NCI-H82 (cell line): ENCODE measurements at regions not wholly inside any gene's neighbourhood (a gene's known extent, or its start where the extent isn't known, plus 50 kb on each side); places are given as distances from the start of the nearest gene placed in this dataset.
"Not testable (repeated sequence)": the region's sequence is repeated elsewhere in the genome, so short reads cannot be mapped to it uniquely, and the experiment has no call there.

Experiments used
- DNase-seq: peaks from one replicate; lab custom pipeline; 2025; lab: John Stamatoyannopoulos, UW

DNA sequence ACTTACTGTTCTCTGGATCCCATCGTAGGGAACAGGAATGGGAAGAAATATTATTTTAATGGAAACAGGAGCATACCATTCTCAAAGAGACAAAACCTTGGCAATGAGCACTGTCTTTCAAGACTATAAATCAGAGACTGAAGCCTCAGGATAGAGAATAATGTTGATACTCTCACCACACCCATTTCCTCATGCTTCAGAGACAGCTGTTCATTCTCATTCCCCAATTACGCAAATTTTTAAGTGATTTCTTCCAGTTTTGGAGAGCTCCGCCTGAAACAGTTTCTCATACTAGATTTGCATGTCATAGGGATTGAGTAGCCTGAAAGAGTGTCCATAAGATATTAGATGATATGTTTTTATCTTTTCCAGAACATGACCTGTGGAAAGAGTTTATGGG, 290.5 kb upstream of the RASA1 start:
- DNase-seq = no peak

DNA sequence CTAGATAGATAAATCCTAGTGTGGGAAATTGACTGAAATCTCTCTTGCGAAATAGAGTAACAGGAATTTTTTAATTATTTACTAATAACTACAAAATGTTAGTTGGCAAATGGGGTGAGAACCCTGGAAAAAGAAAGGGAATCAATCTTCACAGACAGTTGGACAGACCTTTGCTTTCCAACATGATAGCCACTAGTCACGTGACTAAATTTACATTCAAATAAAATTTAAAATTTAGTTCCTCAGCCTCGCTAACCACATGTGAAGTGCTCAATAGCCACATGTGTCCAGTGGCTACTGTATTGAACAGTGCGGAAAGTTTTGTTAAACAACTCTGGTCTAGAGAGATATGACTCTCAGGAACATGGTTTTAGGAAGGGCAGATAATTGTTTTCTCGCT, 289.9 kb upstream of the RASA1 start:
- no peak for DNase-seq

DNA sequence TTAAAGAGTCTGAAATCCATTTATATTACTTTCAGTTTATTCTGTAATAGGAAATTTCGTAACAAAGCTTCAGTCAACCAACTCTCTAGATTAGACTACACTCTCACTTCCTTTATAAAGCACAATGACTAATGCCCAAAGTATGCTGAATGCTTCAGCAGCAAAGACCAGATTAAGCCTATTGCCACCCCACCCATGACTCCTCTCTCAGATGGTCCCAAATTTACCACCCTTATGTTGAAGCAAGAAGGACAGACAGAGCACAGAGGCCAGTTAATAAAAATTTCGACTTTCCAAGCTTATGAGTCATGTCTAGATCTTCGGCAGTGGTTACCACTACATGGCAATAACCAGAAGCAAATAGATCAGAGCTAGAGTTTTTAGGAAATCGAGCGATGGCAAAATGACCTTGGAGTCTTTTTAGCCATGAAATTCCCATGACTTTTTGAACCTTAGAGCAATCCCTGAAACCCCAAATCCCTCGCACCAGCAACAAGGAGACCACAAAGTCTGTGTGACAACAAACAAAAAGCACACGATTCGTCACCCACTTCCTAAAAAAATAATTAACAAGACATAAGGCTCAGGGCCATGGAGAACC, 287.8 kb upstream of the RASA1 start:
- no peak for DNase-seq

DNA sequence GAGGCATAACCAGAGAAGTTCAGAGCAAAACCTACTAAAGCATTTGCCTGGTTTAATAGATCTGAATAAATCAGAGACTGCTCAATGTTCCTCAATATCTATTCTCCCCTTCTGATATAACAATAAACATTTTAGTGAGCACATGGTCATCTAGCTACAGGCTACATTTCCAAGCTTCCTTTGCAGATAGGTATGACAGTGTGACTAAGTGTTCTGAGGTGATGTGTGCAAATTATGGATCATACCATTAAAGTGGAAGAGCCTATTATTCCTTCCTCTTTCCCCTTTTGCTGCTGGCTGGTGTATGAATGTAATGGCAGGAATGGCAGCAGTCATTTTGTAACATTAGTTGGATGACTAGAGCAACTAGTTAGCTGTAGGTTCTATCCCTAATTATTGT, 285.8 kb upstream of the RASA1 start:
- no peak for DNase-seq

DNA sequence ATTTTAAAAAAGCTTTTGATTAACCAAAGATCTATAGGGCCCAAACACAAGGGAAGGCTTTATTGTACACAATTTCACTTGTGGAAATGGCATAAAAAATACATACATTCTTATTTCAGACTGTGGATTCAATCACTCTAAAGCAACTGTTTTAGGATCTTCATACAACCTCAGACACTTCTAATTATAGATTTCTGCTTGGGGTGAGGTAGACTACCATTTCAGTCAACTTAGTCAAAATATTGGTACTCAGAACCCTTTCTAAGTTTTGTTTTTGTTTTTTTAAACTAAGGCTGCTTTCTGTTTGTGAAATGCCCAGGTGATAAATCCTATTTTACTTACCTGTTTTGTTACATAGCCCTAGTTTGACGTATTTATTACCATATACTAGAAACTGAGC, 284.5 kb upstream of the RASA1 start:
- DNase-seq = no peak

DNA sequence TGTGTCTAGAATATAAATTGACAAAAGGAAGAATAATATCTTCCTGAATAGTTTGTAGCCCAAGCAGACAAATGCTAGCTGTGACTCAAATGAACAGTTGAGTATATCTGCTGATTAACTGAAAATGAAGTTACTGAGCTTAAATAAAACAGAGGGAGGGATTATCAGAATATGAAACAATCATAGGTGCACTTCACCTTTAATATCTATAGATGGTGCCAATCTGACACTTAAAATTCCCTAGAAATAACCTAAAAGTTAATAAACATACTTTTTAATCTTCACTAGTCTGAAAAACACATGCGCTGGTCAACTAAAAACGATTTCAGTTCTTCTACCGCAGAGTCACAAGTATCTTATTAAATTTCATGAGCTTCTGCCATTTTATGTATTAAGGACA, 280.8 kb upstream of the RASA1 start:
- no peak for DNase-seq

DNA sequence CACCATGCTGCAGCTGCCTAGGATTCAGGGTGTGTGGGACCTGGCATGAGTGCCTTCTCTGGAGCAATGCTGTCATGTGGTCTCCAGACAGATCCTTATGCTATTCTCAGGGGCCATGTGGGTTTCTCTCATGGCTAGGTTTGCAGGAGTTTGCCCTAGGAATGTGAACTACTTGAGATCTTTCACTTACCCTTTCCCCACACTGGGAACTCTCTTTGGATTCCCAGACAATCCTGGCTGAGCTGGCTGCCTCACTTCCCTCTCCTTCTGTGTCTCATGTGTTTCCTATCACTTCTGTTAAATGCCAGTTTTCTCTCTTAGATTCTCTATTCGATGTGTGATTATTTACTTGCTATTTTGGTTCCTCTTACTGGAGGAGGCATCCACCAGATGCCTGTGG, 270.2 kb upstream of the RASA1 start:
- no peak for DNase-seq

DNA sequence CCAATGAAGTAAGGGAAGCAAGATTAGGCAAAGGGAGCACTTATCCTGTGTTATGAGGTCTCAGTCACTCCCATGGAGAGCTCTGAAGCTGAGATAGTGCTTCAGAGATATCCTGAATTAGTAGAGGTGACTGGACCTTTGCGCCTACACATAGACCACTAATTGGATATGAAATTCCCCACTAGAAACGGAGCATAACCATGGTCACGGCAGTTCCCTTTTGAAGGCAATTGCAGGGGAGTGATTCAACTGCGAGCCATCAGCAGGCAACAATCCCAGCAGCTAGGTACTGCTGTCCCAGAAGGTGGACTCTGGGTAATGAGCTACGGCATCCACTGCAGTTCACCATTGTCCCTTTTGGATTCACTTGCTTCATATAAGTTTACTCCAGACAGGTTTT, 267.7 kb upstream of the RASA1 start:
- no peak for DNase-seq

DNA sequence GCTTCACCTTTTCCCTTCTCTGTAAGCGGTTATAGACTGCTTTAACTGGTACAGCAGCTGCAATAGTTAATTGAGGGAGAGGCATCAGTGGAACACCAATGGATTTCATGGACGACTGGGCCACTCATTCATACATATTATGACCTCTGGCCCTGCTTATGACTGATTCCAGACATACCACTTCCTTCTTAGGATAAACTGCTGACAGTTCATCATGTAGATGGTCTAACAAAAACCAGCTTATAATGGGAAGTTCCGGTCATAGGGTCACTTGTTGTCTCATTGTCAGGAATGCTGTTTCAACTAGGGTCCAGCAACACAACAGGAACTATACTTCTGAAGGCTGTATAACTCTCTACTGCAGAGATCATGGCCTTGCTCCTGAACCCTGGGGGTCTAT, 265.2 kb upstream of the RASA1 start:
- no peak for DNase-seq

DNA sequence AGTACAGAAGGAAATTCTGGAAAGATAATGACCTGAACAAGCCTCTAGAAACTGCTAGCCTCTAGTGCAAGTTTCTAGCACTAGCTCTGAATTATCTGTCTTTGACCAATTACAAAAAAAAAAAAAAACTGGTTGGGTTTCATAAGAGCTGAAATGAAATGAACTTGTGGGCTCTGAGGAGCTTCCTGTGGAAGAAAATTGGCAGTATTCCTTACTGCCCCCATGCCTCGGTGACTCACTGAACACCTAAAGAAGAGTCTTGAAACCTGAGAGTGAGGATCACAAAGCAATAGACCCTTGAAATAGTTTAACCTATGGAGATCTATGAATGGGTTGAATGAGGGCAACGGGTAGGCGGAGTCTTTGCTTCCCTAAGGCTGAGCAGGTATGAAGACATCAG, 263.6 kb upstream of the RASA1 start:
- DNase-seq = no peak

DNA sequence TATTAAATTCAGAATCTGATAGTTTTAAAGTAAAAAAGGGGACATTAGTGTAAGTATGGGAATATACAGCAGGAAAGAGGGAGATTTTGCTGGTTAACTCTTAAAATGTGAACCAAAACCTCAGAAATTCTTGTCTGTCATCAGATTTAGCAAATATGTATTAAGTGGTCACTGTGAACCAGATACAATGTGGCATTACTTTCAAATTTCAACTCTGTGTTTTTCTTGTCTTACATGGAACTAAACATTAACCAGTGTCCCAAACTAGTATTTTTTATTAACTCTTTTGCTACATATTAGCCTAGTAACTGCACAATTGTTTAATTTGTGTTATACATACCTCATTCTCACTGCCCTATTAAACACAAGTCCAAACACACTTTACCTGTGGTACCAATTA, 259.9 kb upstream of the RASA1 start:
- DNase-seq = no peak

DNA sequence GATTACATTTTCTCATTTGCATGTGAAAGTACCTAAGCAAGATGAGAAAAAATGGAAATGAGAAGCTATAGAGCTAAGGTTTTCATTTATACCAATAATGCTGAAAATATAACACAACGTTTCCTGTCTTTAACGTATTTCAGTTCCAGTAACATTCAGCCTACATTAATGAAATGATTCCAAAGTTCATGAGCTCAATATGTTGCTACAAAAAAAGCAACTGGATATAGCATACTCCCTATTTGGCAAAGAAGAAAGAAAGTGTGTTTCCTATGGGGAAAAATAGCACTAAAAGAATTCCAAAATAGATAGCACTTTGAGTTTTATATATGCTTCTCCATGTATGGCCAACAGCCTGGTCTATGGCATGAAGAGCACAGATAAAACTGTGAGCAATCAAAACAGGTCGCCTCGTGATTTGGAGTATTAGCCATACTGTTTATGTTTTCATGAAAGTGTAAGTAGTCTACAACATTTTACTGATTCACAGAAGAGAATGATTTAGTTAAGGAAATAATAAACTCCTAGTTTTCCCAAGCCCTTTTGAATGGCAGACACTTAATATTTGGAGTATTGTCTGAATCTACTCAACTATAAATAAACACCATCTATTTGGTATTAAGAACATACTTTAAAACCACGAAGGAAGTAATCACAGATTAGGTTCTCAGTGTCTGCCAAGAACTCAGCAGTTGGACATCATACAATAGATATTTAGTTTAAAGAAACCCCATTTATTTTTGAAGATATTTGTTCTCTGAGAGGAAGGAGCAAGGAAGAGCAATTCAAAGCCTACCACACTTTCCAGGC, 258.7 kb upstream of the RASA1 start:
- no peak for DNase-seq

DNA sequence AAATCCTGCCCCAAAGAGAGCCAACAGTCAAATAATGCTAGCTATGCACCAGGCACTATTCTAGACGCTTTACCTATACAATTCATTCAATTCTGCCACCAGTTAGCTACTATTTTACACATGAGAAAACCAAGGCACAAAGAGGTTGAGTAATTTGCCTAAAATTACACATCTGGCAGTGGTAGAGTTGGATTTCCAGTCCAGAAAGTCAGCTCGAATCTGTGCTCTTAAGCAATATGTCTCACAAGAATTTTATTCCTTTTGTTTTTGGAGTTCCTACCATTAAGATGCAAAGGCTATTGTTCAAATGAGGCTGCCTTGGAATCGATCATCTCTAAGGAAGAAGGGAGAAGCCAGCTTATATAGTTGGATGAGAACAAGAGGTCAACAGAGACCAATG, 256.9 kb upstream of the RASA1 start:
- DNase-seq = no peak

DNA sequence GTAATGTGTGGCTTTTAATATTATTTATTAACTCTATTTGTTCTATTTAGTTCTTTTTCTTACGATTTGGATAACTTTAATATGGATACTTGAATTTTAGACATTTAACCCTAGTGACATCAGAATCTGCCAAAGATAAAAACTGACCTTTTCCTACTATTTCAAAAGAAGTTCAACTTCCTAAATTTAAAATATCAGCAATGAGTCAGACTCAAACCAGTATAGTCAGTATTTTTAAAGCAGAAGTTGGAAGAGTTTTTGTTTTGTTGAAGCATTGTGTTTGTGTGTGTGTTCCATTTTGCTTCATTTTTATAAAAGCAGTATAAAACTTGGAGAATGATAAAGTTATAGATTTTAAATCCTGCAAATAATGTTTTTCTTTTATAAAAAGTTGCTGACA, 251.8 kb upstream of the RASA1 start:
- DNase-seq = no peak

DNA sequence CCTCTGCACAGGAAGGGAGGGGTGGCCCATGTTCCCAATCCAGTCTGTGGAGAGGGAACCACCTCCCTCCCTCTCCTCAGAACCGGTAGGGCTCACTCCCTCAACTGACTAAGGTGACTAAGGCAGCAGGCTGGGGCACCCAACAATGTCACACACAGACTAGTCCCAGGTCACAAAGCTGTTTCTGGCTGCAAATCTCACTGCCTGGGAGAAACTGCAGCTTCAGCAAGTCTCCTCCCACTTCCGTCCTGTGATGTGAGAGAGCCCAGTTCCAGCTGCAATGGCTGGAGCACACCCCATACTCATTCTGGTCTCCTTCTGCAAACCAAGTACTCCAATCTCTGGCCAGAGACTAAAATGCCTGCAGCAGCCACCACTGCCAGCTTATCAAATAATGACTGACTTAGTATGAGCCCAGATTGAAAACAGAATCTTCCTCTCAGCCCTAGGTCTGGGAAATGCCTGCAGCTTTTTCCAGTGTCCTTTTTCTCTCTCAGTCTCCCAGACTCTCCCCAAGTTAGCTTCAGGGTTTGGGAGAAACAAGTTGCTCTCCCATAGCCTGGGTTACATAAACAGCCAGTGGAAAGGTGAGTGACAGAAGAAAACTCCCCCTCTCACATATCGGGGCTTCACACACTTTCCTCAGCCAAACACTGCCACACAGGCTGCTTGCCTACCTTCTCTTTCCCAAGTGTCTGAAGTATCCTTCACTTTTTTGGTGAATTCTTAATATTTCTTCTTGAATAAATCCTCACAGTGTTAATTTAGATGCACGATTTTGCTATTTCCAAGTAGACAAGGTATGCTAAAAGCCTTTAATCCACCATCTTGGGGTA, 247.4 kb upstream of the RASA1 start:
- DNase-seq = peak; percentile 23

DNA sequence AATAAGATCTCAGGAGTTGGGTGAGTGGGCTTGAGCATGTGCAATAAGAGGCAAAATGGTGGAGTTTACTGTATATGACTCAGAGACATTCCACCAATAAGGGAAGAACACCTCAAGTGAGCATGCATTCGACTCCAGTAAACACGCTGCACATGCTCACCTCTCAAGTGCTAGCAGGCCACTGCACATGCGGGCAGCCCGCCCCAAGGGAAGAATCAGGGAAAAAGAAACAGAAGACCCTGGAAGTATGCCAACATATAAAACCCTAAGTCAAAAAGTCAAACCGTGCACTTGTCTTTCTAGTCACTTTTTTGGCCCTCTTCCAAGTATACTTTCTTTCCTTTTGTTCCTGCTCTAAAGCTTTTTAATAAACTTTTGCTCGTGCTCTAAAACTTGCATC, 245.3 kb upstream of the RASA1 start:
- no peak for DNase-seq

DNA sequence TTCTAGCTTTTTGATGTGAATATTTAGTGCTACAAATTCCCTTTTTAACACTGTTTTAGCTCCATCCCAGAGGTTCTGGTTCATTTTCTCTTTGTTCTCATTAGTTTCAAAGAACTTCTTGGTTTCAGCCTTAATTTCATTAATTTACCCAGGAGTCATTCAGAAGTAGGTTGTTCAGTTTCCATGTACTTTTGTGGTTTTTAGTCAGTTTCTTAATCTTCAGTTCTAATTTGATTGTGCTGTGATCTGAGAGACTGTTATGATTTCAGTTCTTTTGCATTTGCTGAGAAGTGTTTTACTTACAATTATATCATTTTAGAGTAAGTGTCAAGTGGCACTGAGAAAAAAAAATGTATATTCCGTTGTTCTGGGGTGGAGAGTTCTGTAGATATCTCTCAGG, 240.1 kb upstream of the RASA1 start:
- DNase-seq = no peak

DNA sequence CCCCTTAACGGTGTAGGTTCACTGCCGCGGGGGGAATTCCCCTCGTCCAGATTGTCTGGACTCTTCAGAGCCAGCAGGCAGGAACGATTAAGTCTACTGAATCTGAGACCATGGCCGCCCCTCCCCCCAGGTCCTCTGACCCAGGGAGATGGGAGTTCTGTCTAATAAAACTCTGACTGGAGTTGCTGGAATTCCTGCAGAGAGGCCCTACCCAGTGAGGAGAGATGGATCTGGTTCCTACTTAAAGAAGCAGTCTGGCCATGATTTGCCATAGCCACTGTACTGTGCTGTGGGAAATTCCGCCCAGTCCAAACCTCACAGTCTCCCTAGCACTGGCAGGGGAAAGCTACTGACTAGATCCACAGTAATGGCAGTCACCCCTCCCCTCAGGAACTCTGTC, 237.7 kb upstream of the RASA1 start:
- no peak for DNase-seq

DNA sequence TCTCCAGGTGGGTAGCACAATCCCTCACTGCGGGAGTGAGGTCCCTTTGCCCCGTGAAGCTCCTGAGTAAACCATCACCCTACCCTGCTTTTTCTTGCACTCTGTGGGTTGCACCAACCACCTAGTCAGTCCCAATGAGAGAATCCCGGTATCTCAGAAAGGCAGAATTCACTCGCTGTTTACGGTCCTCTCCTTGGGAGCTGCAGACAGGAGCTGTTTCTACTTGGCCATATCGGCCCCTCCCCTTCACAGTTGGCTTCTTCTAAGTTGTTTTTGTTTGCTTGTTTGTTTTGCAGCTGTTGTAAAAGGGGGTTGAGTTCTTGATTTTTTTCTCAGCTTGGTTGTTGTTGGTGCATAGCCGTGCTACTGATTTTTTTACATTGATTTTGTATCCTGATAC, 237.0 kb upstream of the RASA1 start:
- DNase-seq = no peak

DNA sequence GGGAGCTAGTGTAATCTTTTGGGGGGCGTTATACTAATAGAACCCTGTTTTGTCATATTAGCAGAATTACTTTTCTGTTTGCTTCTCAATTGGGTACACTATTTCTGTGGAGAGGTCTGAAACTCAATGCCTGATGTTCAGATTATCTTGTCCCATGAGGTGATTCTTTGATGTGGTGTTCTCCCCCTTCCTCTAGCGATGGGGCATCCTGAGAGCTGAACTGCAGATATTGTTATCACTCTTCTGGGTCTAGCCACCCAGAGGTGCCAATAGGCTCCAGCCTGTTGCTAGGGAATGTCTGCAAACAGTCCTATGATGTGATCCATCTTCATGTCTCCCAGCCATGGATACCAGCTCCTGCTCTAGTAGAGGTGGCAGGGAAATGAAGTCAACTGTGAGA, 233.1 kb upstream of the RASA1 start:
- DNase-seq = no peak

DNA sequence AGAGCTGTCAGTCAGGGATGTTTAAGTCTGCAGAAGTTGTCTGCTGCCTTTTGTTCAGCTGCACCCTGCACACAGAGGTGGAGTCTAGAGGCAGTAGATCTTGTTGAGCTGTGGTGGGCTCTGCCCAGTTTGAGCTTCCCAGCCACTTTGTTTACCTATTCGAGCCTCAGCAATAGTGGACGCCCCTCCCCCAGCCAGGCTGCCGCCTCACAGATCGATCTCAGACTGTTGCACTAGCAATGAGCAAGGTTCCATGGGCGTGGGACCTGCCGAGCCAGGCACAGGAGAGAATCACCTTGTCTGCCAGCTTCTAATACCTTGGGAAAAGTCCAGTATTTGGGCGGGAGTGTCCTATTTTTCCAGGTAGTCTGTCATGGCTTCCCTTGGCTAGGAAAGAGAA, 225.1 kb upstream of the RASA1 start:
- DNase-seq = no peak

DNA sequence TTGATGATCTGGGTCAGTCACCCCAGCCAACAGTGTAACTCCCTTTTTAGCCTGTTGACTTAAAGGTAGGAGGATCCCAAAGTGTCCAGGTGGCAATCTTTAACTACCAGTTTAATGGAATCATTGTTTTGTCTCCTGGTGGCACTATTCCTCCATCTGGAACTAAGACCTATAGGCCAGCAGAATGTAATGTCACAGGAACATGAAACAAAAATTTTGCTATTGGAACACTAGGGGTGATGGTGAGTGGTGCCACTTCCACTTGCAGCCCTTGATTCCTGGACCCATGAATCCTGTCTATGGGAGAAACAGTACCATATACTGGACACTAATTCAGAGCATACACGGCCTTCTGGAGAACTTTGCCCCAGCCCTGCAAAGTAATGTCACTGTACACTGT, 219.5 kb upstream of the RASA1 start:
- peak; percentile 3 for DNase-seq

DNA sequence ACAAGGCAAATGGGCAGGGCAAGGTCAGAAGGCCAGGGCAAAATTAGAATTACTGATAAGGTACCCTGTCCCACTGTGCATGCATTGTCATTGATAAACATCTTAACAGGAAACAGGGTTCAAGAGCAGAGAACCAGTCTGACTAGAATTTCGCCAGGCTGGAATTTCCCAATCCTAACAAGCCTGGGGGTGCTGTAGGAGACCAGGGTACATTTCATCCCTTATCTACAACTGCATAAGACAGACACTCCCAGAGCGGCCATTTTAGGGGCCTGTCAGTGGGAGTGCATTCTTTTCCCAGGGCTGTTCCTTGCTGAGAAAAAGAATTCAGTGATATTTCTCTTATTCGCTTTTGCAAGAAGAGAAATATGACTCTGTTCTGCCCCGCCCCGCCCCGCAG, 218.7 kb upstream of the RASA1 start:
- DNase-seq = not testable (repeated sequence)
